ENCODE measurements at regions not wholly inside any gene's neighbourhood (a gene's known extent, or its start where the extent isn't known, plus 50 kb on each side); places are given as distances from the start of the nearest gene placed in this dataset.

- no peak for TF ChIP-seq ATF7 (IDR thresholded peaks at IDR 0.05; ENCODE audit: low read depth)
- TF ChIP-seq MTA3 (IDR thresholded peaks at IDR 0.05; ENCODE audit: borderline replicate concordance, low read length) = no peak
Measured at GRCh38 chr2:240296476-240297255, 138.8 kb upstream of the GPC1 start (continued).

DNA sequence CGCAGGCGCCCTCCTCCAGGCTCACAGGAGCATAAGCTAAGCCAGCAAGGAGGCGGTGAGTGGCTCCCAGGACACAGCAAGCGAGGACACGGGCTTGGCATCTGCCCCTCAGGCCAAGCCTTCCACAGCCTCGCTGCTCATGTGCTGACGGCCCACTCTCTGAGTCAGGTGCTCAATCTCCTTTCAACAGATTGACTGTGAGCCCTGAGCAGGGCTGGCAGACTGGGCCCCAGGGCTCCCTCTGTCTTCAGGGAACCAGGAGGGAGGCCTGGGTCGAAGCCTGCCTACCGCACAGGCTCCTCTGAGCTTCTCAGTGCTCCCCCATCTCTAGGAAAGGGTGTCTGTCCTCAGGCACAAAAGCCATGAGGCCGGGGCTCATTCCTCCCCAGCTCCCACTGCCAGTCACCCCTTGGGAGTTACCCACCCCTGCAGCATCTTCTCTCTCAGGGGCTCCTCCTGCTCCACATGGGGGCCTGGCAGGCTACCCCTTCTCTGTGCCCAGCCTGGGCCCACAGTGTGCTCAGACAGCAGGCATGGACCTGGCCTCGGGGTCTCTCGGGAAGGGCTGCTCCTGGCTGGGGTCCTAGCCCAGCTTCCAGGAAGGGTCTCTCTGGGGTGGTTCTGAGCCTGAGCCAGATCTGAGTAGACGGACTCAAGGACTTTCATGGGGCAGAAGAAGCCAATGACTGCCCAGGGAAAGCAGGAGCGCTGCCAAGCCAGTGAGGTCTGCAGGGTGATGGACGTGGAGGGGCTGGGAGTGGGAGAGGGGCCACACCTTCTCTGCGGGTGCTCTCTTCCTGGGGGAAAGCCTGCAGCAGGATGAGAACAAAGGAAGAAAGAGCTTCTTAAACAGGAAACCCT, 138.0 kb upstream of the GPC1 start:
- WGBS (ENCODE audit: insufficient coverage, insufficient replicate concordance, low lambda C conversion rate, missing lambda C conversion rate) = 14% methylated on average over 16 of the region's 16 CpGs
- ChIA-PET CTCF (no interaction called here), RAD21 (ENCODE audit: unreplicated experiment) (no interaction called here)

More for the DNA sequence above, 138.0 kb upstream of the GPC1 start:
- H3K27me3 ChIP-seq (replicated peaks in 1 of 2; ENCODE audit: control insufficient read depth in 2 of 2, insufficient read depth in 2 of 2, low read length in 1 of 2) = peaks cover 2 to 3% of the 10 kb centered on the region in 2 experiments; a peak in 2 of 4 replicates
- H2AFZ ChIP-seq (ENCODE audit: control insufficient read depth, low read depth, low read length) = no peak overlapping the region
- H3K4me2 ChIP-seq (ENCODE audit: control insufficient read depth, insufficient read depth) = no peak overlapping the region
- no peaks in the 10 kb centered on the region for H3K36me3 ChIP-seq (ENCODE audit: control insufficient read depth in 2 of 2, insufficient read depth in 2 of 2, low read length in 1 of 2)
- SMC1A ChIA-PET (ENCODE audit: uncharacterized antibody, unreplicated experiment) = no interaction called here
- no peak overlapping the region for H3K4me3 ChIP-seq
- DNase-seq (ENCODE audit: low read depth, low spot score) (no peak), ATAC-seq (no peak), FAIRE-seq (no peak)
- H3K9ac ChIP-seq (ENCODE audit: control insufficient read depth, insufficient read depth, low read length) = no peak overlapping the region
- no peak overlapping the region for H3K27ac ChIP-seq (ENCODE audit: control insufficient read depth, insufficient read depth)
- in situ Hi-C loops (cut with MboI) (no loop called here), intact Hi-C loops (cut with micrococcal nuclease; ENCODE audit: unreplicated experiment) (no loop called here)
- no peaks in the 10 kb centered on the region for H3K79me2 ChIP-seq (ENCODE audit: control insufficient read depth, insufficient read depth, low read length)
- TF ChIP-seq, protein P1, sequence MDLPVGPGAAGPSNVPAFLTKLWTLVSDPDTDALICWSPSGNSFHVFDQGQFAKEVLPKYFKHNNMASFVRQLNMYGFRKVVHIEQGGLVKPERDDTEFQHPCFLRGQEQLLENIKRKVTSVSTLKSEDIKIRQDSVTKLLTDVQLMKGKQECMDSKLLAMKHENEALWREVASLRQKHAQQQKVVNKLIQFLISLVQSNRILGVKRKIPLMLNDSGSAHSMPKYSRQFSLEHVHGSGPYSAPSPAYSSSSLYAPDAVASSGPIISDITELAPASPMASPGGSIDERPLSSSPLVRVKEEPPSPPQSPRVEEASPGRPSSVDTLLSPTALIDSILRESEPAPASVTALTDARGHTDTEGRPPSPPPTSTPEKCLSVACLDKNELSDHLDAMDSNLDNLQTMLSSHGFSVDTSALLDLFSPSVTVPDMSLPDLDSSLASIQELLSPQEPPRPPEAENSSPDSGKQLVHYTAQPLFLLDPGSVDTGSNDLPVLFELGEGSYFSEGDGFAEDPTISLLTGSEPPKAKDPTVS (IDR thresholded peaks at IDR 0.05; ENCODE audit: low read depth, low read length) = no peak
- TF ChIP-seq, protein P2, sequence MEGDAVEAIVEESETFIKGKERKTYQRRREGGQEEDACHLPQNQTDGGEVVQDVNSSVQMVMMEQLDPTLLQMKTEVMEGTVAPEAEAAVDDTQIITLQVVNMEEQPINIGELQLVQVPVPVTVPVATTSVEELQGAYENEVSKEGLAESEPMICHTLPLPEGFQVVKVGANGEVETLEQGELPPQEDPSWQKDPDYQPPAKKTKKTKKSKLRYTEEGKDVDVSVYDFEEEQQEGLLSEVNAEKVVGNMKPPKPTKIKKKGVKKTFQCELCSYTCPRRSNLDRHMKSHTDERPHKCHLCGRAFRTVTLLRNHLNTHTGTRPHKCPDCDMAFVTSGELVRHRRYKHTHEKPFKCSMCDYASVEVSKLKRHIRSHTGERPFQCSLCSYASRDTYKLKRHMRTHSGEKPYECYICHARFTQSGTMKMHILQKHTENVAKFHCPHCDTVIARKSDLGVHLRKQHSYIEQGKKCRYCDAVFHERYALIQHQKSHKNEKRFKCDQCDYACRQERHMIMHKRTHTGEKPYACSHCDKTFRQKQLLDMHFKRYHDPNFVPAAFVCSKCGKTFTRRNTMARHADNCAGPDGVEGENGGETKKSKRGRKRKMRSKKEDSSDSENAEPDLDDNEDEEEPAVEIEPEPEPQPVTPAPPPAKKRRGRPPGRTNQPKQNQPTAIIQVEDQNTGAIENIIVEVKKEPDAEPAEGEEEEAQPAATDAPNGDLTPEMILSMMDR (IDR thresholded peaks at IDR 0.05 in 2 of 3, conservative IDR thresholded peaks at IDR 0.05 in 1 of 3; ENCODE audit: control insufficient read depth in 2 of 3, extremely low read depth in 1 of 3, insufficient read depth in 1 of 3, low read depth in 3 of 3, low read length in 3 of 3) = no peak
- TF ChIP-seq ESRRA (IDR thresholded peaks at IDR 0.05; ENCODE audit: low read length) (no peak), ATF7 (IDR thresholded peaks at IDR 0.05; ENCODE audit: low read depth) (no peak), MYC (IDR thresholded peaks at IDR 0.05; ENCODE audit: insufficient read depth, insufficient read length, insufficient replicate concordance, low read length, severe bottlenecking) (no peak), RFX5 (IDR thresholded peaks at IDR 0.05; ENCODE audit: low read depth, low read length) (no peak)
- H3K9me3 ChIP-seq (replicated peaks; ENCODE audit: control insufficient read depth, insufficient read depth, low read length) = no peaks in the 10 kb centered on the region
- POLR2A ChIA-PET = no interaction called here
- H4K20me1 ChIP-seq (ENCODE audit: control insufficient read depth, insufficient read depth) = no peaks in the 10 kb centered on the region
- no peaks in the 10 kb centered on the region for H3K4me1 ChIP-seq (ENCODE audit: control insufficient read depth, insufficient read depth, low read length)
- no TSS peak for BruUV-seq (replicated peaks)

All from GM12878 (cell line).